HAP-1 (cell line): ENCODE measurements at regions not wholly inside any gene's neighbourhood (a gene's known extent, or its start where the extent isn't known, plus 50 kb on each side); places are given as distances from the start of the nearest gene placed in this dataset.

Source experiments
- DNase-seq, 2 experiments: peaks; one replicate each; pipeline ENCODE4 v3.0.0-alpha.2; 2016 to 2020; ENCODE audit warnings: low spot score in 2 of 2
- H3K27me3 ChIP-seq: fragments of 250-450 bp; sonication (Bioruptor Pico); 2 replicates; pipeline ENCODE4 v1.5.1; 2020; ENCODE audit warnings: low read depth, mild to moderate bottlenecking, moderate library complexity
- H3K36me3 ChIP-seq: fragments of 250-450 bp; sonication (Bioruptor Pico); replicated peaks from 2 replicates; pipeline ENCODE4 v1.5.1; 2020; ENCODE audit warnings: mild to moderate bottlenecking
- H3K4me1 ChIP-seq: fragments of 250-450 bp; sonication (Bioruptor Pico); 2 replicates; pipeline ENCODE4 v1.5.1; 2020; ENCODE audit warnings: mild to moderate bottlenecking
- H3K4me3 ChIP-seq: fragments of 250-450 bp; sonication (Bioruptor Pico); 2 replicates; pipeline ENCODE4 v1.5.1; 2020; ENCODE audit warnings: mild to moderate bottlenecking, moderate library complexity
- H3K9me3 ChIP-seq: fragments of 250-450 bp; sonication (Bioruptor Pico); 2 replicates; pipeline ENCODE4 v1.5.1; 2020; ENCODE audit warnings: mild to moderate bottlenecking, moderate library complexity
- in situ Hi-C: fragments of 300-500 bp; cut with MboI; formaldehyde crosslinking; loops from 3 replicates; pipeline ENCODE4 v1.14.3; 2020; ENCODE audit warnings: low sequenced_read_pairs, inconsistent platforms, mixed read lengths

DNA sequence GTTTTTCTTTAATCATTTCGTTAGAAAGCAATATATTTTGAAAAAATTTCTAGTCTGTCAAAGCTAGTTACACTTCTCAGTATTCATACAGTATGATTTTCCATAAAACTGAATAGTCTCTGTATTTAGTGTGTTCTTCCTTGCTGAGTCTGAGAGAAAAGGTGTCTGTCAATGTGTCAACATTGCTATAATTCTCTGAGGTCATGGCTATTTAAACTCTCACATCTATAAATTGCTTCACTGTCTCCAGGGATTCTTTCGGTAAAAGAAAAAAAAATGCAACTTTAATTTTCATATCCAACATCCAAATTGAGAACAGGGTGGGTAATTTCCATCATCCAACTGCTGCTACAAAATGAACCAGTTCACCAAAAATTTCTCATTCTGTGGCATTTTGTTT, 319.7 kb upstream of the GHITM start:
- H3K9me3 ChIP-seq = no peaks in the 10 kb centered on the region
- H3K4me1 ChIP-seq = no peaks in the 10 kb centered on the region
- H3K4me3 ChIP-seq = no peak overlapping the region
- no peaks in the 10 kb centered on the region for H3K27me3 ChIP-seq
- DNase-seq = no peak
- H3K36me3 ChIP-seq = no peaks in the 10 kb centered on the region
- in situ Hi-C loops = no loop called here

DNA sequence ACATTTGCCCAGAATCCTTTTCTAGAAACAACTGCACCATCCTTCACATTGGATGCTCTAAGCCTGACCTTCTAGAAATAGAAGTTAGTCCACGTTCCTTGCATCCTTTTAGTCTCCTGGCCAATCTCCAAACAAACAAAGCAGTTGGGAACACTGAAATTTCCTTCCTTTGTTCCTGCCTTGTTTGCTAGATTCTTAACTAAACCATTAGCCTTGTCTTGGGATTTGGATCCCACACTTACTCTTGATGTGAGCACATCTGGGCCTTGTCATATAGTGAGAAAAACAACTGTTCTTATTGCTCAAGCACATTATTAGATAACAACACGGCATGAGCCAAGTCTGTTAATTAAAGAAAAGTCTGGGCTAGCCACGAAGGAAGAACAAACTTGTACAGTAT, 319.3 kb upstream of the GHITM start:
- Histone ChIP-seq H3K4me1 (no peaks in the 10 kb centered on the region), H3K36me3 (no peaks in the 10 kb centered on the region), H3K27me3 (no peaks in the 10 kb centered on the region), H3K4me3 (no peak overlapping the region), H3K9me3 (no peaks in the 10 kb centered on the region)
- in situ Hi-C loops = no loop called here
- DNase-seq = no peak

DNA sequence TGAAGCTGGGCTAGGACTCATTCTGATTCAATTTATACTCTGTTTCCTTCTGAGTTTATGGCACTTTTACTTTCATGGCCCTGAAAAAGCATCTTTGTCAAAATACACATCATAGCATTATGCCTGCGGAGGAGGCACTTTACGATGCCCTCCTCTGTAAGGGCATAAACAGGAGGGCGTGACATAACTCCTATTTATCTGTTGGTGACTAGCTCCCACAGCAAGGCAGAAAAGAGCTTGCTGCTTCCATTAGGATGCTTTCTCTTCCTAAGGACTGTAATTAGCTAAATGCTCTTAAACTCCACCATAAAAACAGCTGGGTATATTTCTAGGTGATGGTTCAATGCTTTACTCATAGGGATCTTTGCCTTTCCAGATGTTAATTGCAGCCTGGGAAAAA, 315.2 kb upstream of the GHITM start:
- H3K27me3 ChIP-seq = no peaks in the 10 kb centered on the region
- H3K4me1 ChIP-seq = no peaks in the 10 kb centered on the region
- H3K9me3 ChIP-seq = no peaks in the 10 kb centered on the region
- no peaks in the 10 kb centered on the region for H3K36me3 ChIP-seq
- H3K4me3 ChIP-seq = no peak overlapping the region
- no peak for DNase-seq
- in situ Hi-C loops = no loop called here

DNA sequence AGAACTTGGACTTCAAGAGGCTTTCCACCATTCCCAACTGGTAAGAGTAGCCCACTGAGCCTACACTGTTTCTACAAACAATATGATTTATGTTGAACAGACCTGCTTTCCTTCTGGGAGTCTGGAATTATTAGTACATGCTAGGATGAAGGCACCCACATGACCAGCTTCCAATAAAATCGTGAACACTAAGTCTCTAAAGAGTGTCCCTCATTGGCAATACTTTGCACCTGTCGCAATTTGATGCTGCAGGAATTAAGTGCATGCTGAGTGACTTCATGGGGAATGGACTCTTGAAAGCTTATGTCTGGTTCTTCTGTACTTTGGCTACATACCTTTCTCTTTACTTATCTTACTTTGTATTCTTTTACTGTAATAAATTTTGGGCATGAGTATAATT, 305.2 kb upstream of the GHITM start:
- H3K4me3 ChIP-seq = no peak overlapping the region
- H3K36me3 ChIP-seq = no peaks in the 10 kb centered on the region
- H3K9me3 ChIP-seq = no peaks in the 10 kb centered on the region
- in situ Hi-C loops = no loop called here
- no peaks in the 10 kb centered on the region for H3K4me1 ChIP-seq
- DNase-seq = no peak
- no peaks in the 10 kb centered on the region for H3K27me3 ChIP-seq

DNA sequence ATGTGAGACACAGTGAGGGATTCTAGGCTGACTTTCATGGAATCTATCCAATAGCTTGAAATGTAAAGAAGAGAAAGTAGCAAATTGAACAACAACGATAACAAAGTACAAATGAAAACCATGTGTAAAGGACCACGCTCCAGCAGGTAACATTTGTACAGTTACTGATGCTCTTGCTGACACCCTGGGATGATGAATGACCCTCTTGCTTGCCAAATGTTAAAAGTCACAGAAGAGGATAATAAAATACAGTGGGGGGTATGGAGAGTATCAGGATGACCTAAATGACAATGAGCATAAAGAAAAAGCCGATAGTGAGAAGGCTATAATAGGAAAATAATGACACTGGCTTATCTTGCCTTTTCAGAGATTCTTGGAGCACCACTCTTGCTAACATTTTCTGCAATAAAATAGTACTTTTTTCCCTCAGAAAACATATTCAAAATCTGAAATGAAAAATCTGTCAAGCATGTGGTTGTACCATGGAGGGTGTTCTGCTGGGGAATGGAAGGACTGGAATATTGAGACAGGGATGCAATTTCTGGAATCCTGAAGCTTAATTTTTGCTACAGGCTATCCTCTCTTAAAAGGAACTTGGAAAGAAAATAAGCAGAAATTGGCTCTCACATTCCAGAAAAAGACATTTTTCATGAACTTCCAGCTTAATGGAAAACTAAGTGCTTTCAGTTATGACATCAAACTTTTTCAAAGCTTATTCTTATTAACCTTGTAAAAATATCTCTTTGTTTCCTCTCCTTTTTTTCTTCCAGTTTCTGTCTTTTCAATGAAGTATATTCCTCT, 303.2 kb upstream of the GHITM start:
- H3K27me3 ChIP-seq = no peaks in the 10 kb centered on the region
- in situ Hi-C loops = no loop called here
- no peaks in the 10 kb centered on the region for H3K9me3 ChIP-seq
- no peak for DNase-seq
- H3K4me1 ChIP-seq = no peaks in the 10 kb centered on the region
- no peak overlapping the region for H3K4me3 ChIP-seq
- no peaks in the 10 kb centered on the region for H3K36me3 ChIP-seq

DNA sequence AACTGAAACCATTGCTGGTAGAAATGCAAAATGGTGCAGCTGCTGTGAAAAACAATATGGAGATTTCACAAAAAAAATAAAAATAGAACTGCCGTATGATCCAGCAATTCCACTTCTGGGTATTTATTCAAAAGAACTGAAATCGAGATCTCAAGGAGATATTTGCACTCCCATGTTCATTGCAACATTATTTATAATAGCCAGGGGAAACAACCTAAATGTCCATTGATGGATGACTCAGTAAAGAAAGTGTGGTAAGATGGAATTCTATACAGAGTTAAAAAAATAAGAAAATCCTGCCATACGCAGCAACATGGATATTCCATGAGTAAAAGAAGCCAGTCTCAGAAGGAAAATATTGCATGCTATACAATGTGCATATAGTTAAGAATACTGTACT, 290.6 kb upstream of the GHITM start:
- H3K4me3 ChIP-seq = no peak overlapping the region
- H3K9me3 ChIP-seq = no peaks in the 10 kb centered on the region
- in situ Hi-C loops = no loop called here
- no peaks in the 10 kb centered on the region for H3K27me3 ChIP-seq
- H3K4me1 ChIP-seq = peaks cover 3% of the 10 kb centered on the region
- DNase-seq = no peak
- H3K36me3 ChIP-seq = no peaks in the 10 kb centered on the region

DNA sequence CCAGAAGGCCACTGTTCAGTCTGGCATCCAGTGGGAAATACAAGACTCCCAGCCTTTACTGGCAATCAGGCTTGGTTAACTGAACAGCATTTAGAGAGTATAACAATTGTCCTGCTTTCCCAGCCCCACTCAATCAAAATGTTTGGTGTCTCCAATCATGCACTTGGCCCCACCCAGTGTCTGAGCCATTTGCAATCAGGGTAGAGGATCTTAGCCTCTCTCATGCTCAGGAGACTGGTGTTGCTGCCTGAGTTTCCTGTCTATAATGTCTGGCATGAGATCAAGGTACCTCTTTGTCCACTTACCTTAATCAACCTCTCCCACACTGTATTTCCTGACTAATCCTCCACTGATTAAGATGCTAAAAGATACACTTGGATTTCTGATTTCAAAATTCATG, 290.2 kb upstream of the GHITM start:
- Histone ChIP-seq H3K4me3 (no peak overlapping the region), H3K9me3 (no peaks in the 10 kb centered on the region), H3K27me3 (no peaks in the 10 kb centered on the region), H3K36me3 (no peaks in the 10 kb centered on the region), H3K4me1 (peaks cover 3% of the 10 kb centered on the region)
- DNase-seq = peak in 1 of 2 experiments; percentile 11
- in situ Hi-C loops = no loop called here

DNA sequence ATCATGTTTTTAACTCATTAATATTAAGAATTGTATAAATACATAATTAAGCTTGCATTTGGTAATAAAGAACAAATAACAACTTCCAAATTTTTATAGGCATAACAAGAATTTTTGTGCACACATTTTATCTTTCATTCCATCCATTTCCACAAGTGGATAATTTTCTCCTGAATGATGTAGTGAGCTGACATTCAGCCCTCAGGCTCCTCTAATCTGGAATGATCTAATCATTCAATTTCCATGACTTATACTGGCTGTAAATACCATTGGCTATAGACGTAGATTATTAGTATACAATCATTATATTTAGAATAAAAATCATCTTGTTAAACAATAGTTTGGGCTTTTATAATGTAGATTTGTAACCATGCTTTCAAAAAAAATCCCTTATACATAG, 287.2 kb upstream of the GHITM start:
- Histone ChIP-seq H3K4me3 (no peak overlapping the region), H3K9me3 (no peaks in the 10 kb centered on the region; the same call in 1 of the 2 replicates), H3K36me3 (no peaks in the 10 kb centered on the region), H3K4me1 (peaks cover 3% of the 10 kb centered on the region), H3K27me3 (no peaks in the 10 kb centered on the region)
- in situ Hi-C loops = no loop called here
- DNase-seq = peak in 1 of 2 experiments; percentile 47

DNA sequence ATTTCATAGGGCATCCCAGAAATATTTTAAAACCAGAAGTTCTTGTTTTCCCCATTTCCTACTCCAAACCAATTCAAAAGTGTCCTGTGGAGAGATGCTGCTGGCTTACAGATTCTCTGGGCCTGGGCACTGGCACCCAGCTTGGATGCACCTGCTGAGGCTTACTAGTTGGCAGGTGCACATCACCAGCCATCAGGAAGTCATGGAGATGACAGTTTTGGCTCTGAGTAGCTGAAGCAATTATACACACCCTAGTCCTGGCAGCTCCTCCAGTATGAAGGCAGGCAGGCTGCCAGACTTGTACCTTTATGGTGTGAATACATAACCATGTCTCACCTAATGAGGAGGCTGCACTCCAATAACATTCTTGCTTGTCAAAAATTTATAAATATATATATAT, 276.6 kb upstream of the GHITM start:
- Histone ChIP-seq H3K4me3 (no peak overlapping the region), H3K4me1 (no peaks in the 10 kb centered on the region), H3K36me3 (no peaks in the 10 kb centered on the region), H3K27me3 (no peaks in the 10 kb centered on the region), H3K9me3 (no peaks in the 10 kb centered on the region)
- no peak for DNase-seq
- in situ Hi-C loops = no loop called here

DNA sequence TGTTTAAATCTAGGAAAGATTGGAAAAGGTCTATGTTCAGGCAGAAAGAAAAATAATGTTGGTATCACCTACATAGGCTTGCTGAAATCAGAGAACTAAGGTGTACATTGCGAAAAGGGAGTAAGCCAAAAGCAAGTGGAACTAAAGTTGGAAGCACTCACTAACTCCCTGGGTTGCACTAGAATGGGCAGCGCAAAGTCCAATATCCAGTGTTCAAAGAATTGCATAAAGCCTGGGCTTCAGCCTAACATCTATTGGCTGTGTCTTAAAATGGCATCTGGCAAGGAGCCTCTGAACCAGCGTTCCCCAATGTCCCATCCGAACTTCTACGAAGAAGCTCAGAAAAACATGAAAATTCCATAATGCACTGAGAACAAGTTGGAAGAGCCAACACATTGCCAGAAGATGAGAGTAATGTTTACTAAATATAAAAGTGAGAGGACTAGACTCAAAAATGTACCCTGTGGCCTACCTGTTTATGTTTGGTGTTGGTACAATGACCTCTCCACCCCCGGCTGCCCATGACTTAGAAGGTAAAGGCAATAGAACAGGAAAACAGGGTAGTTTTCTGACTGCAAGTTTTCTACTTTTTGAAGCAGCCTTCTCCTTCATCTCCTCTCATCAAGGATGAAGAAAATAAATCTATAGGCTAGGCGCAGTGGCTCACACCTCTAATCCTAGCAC, 275.9 kb upstream of the GHITM start:
- Histone ChIP-seq H3K4me3 (no peak overlapping the region), H3K27me3 (no peaks in the 10 kb centered on the region), H3K36me3 (no peaks in the 10 kb centered on the region), H3K4me1 (no peaks in the 10 kb centered on the region), H3K9me3 (no peaks in the 10 kb centered on the region)
- DNase-seq = no peak
- in situ Hi-C loops = no loop called here

DNA sequence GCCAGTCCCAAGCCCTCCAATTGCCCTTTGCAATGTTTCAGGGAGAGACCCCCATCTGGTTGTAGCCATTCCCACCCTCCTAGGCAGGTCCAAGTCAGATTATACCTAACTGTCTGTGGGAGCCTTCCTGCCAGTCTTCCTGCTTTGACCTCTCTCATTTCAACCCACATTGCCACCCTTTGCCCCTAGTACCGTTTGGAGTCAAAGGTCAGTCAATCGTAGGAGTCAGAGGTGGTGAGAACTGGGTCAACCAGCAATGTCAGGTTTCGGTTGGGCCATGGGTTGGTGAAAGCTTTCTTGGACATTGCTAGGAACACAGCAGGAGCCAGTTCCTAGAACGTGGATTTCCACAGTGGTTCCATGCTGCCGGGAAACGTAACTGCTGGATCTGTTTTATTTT, 269.4 kb upstream of the GHITM start:
- in situ Hi-C loops = no loop called here

DNA sequence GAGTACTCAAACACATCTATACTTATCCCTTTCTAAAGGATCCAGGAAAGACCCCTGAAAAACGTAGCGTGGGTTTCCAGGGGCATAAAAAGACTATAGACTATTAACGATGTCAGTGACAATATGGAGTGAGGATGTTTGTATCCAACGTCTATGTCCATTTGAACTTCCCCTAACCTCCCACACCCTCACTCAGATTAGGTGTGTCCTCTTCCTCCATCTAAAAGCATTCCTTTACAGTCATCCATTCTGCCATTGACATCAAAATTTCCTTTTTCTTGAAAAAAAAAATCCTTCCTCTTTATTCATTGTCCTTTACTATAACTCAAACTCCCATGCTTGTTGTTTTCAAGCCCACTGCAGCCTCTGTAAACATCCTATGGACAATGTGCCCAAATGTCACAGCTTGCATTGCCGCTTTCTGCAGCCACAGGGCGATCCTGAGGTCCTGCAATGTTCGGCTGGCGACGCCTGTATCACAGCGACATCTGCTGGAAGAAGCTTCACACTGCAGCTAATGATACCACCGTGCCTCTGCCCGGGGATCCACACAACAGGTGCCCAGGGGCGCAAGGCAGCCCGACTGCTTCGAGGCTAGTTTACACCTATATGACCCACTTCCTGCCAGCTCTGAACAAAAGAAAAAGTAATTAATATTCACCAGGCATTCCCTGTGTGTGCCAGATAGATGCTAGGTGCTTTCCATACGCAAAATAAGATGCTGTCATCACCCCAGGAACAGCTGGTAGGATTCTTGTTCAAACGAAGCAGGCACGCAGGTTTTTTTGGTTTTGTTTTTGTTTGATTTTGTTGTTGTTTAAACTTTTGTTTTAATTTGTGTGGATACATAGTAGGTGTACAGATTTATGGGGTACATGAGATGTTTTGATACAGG, 267.9 kb upstream of the GHITM start:
- Histone ChIP-seq H3K4me1 (no peaks in the 10 kb centered on the region), H3K27me3 (no peaks in the 10 kb centered on the region), H3K9me3 (no peaks in the 10 kb centered on the region), H3K4me3 (no peak overlapping the region), H3K36me3 (no peaks in the 10 kb centered on the region)
- in situ Hi-C loops = no loop called here
- DNase-seq = peak; percentile 63 to 80

More for the DNA sequence above, 269.4 kb upstream of the GHITM start:
- Histone ChIP-seq H3K36me3 (no peaks in the 10 kb centered on the region), H3K4me3 (no peak overlapping the region), H3K4me1 (no peaks in the 10 kb centered on the region), H3K27me3 (no peaks in the 10 kb centered on the region), H3K9me3 (no peaks in the 10 kb centered on the region)
- DNase-seq = no peak

DNA sequence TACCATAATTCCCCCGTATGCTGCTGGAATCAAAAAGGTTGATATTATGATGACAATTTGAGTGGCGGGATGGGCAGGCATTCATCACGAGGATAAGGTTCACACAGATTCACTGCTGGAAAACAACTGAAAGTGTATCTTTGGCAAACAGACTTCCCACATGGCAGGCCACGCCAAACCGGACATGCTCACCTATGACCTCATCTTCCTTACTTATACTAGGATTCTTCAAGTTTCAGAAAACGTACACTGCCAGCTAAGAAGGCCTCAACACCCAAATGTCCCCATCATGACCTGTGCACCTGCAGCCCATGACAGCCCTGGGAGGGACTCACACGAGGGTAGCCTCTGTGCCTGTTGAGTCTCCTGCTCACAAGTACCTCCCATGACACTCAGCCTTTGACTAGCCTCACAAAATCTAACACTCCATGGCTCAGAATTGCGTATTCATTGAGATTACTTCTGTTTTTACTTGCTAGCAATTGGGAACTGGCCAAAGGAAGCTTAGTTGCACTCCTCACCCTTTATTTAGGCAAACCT, 259.0 kb upstream of the GHITM start:
- in situ Hi-C loops = no loop called here
- Histone ChIP-seq H3K4me3 (no peak overlapping the region), H3K9me3 (no peaks in the 10 kb centered on the region), H3K36me3 (no peaks in the 10 kb centered on the region), H3K4me1 (no peaks in the 10 kb centered on the region), H3K27me3 (no peaks in the 10 kb centered on the region)
- no peak for DNase-seq
